ENCODE measurements at regions not wholly inside any gene's neighbourhood (a gene's known extent, or its start where the extent isn't known, plus 50 kb on each side); places are given as distances from the start of the nearest gene placed in this dataset.

DNA sequence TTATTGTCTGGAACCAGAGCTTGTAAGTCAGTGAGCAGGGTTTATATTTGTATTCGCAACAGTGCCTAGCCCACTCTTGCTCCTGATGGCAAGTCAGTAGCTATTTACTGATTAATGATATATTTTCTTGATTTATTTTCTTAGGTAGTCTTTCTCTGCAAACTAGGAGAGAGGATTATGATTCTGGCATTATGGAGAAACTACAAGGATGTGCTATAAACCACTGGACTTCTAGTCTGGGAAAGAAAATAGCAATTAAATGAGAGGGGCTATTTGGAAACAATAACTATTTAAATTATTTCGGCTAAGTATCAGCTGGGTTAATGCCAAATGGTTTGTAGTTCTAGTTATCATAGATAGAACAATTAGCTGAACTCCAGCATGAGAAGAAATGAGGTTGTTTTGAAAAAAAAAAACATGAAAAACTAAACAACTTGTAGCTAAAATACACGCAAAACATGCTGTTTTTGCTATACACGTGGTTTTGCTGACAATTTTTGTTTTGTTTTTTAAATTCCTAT, 304.9 kb upstream of the TCF21 start:
- DNase-seq, result no peak

DNA sequence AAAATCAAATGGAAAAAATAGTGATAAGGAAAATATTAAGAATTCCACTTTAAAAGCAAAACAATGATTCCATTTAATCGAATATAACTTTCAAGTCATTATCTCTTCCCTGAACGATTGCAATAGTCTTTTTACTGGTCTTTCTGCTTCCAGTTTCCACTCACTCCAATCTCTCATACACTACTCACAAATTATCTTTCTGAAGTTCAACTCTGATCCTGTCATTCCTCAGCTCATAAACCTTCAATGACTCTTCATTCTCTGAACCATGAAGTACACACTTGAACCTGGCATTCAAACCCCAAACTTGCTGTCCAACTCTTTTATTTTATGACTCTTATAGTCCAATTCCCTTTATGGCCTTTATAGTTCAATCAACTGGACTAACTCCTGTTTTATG, 304.1 kb upstream of the TCF21 start:
- no peak for DNase-seq

DNA sequence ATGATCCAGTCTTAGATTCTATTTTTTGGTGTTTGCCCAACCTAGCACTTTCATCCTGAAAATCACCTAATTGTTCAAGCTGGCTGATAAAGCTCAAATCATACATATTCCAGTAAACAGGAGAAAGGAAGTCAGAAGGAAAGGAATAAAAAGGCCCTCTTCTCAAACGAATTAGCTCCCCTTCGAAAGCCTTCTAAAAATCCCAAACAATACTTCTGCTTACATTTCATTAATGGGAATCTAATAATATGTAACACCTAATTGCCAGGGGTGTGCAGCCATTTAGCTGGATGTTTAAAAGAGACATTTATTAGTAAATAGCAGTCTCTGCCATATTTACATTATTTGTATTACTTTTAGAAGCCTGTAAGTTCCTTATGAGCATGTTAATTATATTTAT, 302.9 kb upstream of the TCF21 start:
- no peak for DNase-seq

DNA sequence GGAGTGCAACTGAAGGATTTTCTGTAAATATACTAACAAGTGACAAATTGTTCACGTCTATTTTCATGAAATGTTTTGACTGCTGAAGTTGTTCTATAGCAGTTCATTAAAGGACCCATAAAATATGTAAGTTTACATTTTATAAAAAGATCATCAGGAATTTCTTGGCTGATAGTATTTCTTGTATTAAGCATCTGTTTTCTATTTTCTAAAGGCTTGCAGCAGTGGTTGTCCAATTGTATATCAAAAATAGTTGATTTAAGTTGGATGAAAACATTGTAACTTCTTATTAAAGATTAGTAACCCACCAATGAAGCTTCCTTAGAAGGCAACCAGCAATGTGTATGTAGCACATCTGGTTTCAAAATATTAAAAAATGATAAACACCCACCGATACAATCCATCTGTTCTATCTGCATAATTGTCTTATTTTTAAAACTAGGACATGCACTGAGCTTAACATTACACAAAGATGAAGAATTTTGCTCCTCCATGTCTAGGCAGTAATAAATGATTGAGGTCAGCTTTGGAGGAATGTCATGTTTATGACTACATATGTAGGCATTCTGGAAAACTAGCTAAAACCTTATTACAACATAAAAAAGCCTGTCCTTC, 301.3 kb upstream of the TCF21 start:
- no peak for DNase-seq

DNA sequence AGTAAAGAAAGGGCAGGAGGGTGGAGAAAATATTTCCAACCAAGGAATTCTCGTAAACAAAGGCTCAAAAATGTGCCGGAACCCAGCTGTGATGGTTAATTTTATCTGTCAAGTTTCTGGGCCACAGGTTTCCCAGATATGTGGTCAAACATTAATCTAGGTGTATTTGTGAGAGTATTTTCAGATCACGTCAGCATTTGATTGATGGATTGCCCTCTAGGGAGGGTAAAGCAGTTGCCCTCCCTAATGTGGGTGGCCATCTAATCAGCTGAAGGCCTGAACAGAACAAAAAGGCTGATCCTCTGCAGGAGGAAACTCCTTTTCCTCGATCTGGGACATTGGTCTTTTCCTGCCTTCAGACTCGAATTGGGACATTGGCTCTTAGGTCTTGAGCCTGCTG, 298.7 kb upstream of the TCF21 start:
- DNase-seq, result no peak

DNA sequence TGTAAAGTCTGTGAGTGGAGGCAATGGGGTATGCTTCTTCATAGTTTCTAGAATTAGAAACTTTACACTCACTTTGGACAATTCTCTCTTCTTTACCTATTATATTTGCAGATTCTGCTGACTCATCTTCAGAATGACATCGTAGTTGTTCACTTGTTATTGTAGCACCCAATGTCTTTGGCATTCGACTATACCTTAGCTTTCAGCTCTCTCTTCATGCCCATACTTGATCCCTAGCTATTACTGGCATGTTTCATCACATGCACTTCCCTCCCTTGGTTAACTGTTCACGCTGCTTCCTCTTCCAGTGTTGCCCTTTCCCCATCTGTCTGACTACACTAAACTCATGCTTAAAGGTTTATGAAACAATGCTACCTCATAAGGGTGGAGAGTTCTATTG, 298.1 kb upstream of the TCF21 start:
- no peak for DNase-seq

DNA sequence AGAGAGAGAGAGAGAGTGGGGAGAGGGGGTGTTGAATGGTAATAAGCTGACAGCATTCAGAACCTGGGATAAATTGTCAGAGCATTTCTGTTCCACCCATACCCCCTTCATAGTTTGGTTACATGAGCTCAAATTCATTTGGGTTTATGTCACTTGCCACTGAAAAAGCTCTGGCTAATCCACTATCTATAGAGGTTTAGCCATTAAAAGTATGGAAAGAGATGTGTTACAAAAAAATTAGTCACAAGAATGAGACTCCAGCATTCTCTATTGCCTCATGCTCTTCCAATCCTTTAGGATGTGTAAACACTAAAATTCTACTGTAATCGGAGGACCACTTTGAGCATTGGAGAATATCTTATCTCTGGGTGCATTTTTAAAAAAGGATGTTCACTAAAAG, 297.6 kb upstream of the TCF21 start:
- no peak for DNase-seq

DNA sequence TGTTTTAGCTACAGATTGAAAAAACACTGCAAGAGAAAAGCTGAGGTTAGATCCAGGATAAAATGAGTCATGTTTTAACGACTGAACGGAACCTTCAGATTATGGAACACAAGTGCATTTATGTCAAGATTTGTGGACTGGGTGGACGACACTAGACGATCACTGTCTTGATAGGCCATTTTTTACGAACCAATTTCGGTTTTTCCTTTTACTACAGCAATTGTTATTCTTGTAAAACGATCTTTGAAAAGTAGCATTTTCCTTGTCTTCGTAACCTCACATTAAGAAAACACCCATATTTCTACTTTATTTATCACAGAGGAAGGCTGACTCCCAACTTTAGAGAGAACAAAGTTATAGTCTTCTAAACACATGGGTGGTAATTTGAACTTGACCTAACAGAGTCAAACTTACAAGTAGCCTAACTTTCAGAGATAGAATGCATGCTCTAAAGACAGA, 294.2 kb upstream of the TCF21 start:
- no peak for DNase-seq

DNA sequence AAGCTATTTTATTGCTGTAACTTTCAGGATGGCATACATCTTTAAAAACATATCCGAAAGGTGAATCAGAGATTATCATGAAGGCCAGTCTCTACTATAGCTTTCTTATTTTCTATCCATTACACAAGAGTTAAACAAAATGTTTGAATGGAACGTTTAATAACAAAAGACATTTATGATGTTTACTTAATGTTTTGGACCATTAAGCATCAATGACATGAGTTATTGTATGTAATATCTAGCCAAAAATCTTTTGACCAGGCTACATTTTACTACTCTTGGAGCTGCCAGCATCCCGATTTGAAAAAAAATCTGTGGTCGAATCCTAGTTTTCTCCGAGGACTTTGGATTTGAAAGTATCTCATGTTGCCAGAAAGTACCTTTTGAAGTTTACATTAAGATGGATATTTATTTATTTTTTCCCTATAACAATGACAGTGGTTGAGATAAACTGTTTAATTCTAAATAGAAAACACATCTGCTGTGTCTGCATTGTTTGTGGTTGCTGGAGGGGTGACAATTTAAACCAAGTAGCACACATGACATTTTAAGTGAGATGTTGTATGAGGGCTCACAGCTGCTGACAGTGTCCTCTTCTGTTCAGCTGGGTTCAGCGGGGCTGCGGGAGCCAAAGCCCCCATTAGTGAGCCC, 293.7 kb upstream of the TCF21 start:
- no peak for DNase-seq

DNA sequence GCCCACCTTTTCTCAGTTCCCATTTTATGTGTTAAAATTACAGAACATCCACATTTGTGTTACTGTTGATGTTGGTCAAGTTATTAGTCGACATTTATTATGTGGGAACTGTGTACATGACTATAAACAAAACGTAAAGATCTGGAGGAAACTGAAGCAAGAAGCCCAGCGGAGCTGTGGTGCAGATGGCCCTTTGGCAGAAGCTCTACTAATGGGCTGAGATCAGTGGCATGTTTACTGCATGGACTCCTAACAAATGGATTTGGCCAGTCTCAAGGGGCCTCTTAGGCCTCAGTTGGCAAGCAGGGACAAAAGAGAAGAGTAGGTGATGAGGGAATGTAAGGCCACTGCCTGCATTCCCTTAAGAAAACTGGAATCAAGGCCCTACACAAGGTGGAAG, 282.1 kb upstream of the TCF21 start:
- DNase-seq, result no peak

DNA sequence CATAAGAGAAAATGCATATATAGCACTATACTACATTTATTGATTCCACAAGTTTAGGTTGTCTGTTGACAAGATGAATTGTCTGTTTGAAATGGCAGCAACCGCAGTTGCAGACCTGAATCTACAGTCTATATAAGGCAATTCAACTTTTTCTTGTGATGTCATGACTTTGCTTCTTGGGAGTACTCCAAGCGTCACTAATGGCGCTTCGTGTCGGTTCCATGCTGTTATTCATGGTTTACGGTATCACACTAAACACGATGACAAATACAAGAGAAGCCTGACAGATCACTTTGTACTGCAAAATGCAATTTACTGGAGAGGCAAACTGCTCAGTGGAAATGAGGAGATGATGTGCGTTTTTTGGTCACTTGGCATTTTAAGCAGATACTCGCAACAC, 280.3 kb upstream of the TCF21 start:
- no peak for DNase-seq

DNA sequence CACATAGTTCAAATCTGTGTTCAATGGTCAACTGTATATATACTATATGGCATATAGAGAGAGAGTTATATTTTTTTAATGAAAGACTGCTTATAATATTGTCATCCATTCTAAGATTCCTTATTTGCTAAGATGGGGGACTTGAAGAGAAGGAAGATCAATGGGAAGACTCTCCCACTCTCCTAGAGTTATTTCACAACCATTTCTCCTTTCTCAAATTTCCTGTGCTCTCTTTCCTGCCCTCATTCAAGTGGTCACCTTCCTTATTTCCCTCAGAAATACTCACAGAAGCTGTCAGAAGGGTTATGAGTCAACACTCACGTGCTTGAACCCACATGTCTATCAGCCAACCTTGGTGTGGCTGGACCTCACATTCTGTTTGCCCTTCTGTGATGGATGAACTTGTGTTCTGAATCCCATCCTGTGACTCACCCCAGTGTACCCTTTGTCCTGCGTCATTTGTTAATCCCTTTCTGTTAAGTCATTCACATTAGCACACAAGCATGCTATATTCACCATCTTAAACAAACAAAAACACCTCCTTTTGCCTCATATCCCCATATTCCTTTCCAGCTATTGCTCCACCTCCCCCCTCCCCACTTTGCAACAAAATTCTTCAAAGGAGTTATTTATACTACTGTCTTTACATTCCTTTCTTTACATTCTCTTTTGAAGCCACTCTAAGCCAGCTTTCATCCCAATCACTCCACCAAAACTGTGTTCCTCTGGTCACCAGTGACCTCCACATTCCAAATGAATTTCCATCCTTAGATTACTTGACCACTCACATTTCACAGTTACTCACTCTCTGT, 279.3 kb upstream of the TCF21 start:
- no peak for DNase-seq

DNA sequence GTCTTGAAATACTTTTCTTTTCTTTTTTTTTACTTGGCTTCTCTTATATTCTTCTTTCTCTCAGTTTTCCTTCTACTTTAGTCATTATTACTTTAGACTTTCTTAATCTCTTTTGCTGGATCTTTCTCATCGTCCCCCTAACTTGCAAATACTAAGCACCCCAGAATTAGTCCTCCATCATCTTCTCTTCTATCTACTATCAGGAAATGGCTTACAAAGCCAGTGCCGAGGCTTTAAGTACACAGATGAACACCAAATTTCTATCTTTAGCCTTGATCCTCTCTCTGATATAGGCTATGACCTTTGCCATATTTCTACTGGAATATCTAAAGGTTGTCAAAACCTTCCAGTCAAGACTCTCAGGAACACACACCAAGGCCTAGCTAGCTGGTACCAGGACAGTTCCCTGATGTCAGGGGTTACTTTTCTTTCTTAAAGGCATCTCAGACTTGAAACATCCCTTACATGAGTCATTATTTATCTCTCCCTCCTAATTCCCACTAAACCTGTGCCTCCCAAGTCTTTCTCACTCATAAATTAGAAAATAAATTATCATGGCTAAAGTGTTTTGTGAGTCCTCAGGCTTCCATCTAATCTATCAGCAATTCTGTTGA, 278.6 kb upstream of the TCF21 start:
- no peak for DNase-seq

DNA sequence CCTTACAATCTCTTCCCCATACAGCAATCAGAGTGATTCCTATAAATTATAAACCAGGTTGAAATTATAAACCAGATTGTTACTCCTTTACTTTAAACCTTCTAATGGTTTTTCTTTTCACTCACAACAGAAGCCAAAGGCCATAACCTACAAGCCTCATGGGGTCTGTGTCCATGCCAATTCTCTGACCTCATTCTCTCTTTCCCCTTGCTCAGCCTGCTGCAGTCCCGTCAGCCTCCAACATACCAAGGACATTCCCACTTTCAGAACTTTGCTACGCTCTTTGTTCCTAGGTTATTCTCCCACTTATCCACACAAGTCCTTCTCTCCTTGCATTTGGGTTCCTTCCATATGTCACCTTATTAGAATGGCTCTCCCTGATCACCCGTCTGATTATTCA, 277.9 kb upstream of the TCF21 start:
- no peak for DNase-seq

DNA sequence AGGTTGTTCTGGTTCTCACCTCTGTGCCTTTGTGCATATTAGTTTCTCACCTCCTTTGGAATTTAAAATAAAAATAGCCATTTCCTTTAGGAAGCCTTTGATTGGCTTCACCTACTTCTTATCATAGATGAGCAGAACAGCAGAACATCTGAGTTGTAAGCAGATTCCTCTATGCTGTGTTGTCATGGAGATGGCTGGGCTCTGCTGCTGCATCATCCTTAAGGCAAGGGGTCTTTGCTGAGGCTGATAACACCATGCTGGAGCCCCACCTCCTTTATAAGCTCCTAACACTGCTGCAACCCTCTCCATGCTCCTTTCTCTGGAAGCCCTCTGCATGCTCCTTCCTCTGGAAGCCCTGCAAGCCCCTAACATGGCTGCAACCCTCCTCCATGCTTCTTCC, 276.5 kb upstream of the TCF21 start:
- no peak for DNase-seq

DNA sequence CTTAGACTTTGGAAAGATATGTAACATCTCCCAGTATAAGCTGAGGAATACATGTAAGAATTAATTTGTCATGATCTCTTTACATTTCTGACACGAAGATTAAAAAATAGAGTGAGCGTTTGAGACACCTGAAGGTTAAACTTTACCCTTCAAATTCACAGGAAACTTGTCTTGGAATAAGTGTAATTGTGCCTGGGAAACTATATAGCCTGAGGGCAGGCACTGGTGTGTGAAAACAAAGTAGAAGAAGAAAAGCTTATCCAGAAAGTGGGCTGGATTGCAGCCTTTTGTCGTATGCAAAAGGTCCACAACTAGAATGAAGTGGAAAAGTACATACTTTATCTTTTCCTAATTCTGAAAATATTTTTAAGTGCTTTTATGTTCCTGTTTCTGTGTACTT, 275.7 kb upstream of the TCF21 start:
- no peak for DNase-seq

DNA sequence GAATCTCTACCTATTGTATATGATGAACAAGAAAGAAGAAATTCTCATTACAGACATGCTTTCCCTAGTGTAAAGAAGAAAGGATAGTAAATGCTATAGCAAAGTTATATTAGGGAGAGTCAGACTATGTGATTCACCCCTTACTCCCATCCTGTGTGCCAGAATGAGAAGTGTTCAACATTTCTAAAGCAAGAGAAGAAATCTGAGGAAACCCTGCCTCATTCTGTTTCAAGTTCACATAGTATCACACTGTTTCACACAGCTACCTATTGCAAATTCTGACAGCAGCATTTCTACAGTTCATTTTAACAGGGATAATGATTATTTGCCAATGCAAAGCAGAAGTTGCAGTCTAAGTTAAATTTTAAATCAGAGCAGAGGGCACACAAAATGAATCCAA, 267.2 kb upstream of the TCF21 start:
- DNase-seq, result no peak

DNA sequence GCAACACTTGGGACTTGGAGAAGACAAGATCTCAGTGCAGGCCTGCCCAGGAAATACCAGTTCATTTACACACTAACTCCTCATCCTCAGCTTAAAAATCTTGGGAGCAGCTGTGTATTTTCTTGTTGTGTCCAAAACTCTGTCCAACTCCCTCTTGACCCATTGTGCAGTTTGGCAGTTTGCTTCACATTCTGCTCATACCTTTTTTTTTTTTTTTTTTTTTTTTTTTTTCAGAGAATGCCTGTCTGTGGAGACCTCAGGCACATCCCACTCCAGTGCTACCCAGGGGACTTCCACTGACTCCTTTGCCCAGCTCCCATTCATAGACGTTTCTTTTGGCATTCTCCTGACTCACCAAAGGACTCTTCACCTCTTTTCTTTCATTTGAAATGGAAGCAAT, 265.8 kb upstream of the TCF21 start:
- no peak for DNase-seq

DNA sequence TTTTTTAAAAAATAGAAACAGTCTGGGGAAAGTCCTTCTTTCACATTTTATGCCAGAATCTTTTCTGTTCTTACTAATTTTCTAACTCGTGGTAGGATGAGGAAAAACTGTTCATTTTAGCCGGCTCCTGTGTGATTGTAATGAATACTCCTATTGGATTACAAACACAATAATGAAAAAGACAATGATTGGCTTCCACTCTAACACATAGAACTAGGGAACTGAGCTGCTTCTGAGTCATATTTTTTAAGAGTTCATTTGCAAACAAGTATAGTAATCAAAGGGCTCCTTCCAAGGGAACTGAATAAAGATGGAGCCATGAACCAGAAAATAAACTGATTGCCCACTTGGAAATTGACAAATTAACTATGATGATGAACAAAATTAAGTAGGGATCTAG, 265.3 kb upstream of the TCF21 start:
- no peak for DNase-seq

DNA sequence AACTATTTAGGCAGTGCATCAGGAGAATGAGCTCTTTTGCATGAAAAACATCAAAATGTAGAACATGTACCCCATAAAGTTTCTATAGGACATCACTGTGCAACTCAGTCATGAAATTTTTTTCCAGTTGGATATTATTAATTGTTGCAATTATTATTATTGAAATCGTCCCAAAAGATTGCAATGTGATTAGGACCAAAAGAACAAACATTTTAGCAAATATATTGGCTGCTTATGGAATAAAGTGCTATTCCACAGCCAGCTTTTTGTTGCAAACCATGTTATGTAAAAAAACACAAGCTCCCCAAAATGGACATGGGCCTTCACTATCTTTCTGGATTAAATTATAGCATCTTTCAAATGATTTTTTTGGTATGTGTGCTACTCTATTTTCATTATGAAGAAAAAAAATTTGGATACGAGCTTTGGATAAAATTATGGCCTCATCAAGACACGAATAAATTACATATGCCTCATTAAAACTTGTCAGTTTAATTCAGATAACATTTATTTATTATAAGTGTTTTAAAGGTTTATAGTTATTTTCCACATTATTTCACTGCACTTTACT, 262.7 kb upstream of the TCF21 start:
- DNase-seq, result no peak

DNA sequence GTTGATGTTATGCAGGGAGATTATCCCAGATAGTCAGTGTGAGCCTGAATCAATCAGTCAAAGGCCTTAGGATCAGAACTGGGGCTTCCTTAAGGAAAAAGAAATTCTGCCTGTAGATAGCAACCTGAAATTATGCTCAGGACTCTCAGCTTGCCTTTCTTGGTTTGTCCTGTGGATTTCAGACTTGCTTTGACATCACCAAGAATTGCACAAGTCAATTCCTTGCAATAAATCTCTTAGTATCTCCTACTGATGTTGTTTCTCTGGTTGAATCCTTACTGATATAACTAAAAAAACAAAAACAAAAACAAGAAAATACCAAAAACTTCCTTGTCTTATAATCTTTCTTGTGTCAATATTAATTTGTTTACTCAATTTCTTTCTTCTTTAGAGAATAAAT, 258.9 kb upstream of the TCF21 start:
- DNase-seq, result no peak

DNA sequence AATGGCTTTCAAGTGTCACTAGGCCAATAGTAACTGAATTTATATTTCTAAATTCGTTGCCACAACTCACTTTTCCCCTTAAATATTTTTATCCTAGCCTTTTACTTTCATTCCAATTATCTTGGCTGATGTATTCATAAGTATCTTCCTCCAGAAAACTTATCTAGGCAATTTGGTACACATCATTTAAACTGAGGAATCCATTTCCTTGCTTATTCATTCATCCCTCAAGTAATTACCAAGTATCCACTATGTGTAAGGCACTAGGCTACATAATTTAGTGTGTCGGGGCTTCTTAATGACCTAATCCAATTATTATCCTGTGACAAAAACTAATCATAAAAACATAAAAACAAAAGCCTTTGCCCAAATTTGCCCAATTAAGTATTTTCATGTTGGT, 258.3 kb upstream of the TCF21 start:
- DNase-seq, result no peak

DNA sequence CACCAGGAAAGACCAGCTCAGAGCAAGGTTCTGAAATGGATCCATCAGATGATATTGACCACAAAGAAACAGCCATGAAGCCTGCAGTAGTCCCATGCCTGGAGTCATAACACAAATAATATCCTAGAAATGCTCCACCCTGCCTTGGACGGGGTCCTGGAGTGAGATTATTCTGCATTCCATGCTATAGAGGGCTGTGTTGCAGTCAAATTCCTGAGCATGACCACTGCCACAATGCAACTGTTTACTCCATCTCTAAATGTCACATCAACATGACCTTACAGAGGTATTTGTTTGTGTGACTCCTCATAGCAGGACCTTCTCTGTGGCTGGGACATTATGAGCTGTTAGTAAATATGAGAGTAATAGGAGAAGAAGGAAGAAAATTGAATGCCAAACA, 257.5 kb upstream of the TCF21 start:
- no peak for DNase-seq

All from NCI-H1417 treated with DMSO at 0.1 percent for 48 hours (cell line).